ENCODE measurements at regions not wholly inside any gene's neighbourhood (a gene's known extent, or its start where the extent isn't known, plus 50 kb on each side); places are given as distances from the start of the nearest gene placed in this dataset.
"Not testable (repeated sequence)": the region's sequence is repeated elsewhere in the genome, so short reads cannot be mapped to it uniquely, and the experiment has no call there.

- DNase-seq (ENCODE audit: low read depth in 2 of 3, low spot score in 1 of 3): no peak
Observed at GRCh38 chr1:224061436-224061835, 52.5 kb upstream of the FBXO28 start.

- no peak for DNase-seq (ENCODE audit: low read depth in 2 of 3, low spot score in 1 of 3)
Observed at GRCh38 chr1:224059897-224060427, 53.9 kb upstream of the FBXO28 start.

DNA sequence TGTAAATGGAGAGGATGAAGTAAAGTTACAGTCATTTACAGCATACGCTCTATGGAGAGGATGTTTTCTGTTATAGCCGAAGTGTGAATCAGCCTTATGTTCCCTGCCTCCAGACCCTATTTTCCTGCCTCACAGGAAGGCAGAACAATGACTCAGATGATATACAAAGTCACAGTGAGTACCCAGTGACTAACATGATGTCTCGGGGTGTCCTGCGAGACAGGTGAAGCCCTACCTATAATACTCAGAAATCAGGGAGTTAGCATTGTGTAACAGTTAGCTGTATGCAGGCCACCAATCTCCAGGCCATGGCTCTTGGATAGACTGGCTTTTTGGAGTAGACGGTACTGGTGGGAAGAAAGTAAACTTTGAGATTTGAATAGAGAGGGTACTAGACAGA lies 55.6 kb upstream of the FBXO28 start:
- DNase-seq (ENCODE audit: low read depth in 2 of 3, low spot score in 1 of 3): no peak

GRCh38 chr1:224057461-224058199 lies 56.3 kb upstream of the FBXO28 start:
- no peak for DNase-seq (ENCODE audit: low read depth in 2 of 3, low spot score in 1 of 3)

GRCh38 chr1:224054611-224055010 lies 59.3 kb upstream of the FBXO28 start:
- no peak for DNase-seq (ENCODE audit: low read depth in 2 of 3, low spot score in 1 of 3)

DNA sequence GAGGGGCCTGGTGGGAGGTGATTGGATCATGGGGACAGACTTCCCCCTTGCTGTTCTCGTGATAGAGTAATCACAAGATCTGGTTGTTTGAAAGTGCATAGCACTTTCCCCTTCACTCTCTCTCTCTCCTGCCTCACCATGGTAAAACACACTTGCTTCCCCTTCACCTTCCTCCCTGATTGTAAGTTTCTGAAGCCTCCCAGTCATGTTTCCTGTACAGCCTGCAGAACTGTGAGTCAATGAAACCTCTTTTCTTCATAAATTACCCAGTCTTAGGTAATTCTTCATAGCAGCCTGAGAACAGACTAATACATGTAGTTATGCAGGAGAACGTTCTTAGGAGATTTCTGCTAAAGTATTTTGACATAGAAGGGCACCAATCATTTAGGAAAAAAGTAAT lies 59.9 kb upstream of the FBXO28 start:
- DNase-seq (ENCODE audit: low read depth in 2 of 3, low spot score in 1 of 3): no peak

DNA sequence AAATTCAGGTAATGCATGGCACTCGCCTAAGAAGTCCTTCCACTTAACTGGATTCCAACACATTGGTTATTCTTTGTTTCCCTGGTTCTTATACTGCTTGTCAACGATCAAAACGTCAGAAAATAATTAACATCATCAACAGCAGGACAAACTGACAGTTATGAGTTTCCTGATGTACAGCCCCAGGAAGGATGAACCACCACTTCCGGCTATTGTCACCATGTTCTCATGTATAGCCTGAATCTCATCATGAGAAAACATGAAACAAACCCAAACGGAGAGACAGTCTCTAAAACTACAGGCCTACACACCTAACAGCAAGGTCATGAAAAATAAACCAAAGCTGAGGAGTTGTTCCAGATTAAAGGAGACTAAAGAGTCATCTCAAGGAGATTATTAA lies 60.5 kb upstream of the FBXO28 start:
- DNase-seq (ENCODE audit: low read depth in 2 of 3, low spot score in 1 of 3): no peak

DNA sequence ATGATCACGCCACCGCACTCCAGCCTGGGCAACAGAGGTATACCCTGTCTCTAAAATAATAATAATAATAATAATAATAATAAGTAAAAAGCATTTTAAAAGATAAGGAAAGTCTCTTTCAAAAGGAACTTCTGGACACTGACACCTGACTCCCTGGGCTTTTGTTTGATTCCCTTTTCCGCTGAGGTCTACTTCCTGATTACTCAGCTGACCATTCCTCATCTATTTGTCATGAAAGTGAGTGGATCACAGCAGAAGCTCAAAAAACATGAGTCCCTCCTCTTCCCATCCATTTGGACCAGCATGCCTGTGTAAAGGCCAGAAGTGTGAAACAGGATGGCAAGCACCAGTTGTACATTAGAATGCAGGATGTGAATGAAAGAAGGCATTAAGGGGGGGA lies 61.1 kb upstream of the FBXO28 start:
- DNase-seq (ENCODE audit: low read depth in 2 of 3, low spot score in 1 of 3): no peak

DNA sequence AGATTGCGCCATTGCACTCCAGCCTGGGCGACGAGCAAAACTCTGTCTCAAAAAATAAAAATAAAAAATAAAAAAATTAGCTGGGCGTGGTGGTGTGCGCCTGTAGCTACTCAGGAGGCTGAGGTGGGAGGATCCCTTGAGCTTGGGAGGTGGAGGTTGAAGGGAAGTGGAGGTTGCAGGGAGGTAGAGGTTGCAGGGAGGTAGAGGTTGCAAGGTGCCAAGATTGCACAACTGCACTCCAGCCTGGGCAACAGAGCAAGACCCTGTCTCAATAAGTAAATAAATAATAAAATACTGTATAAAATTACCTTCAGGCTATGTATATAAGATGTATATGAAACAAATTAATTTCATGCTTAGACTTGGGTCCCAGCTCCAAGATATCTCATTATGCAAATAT lies 62.1 kb upstream of the FBXO28 start:
- not testable (repeated sequence) for DNase-seq (ENCODE audit: low read depth in 2 of 3, low spot score in 1 of 3)

GRCh38 chr1:224051086-224051406 lies 62.9 kb upstream of the FBXO28 start:
- DNase-seq (ENCODE audit: low read depth in 2 of 3, low spot score in 1 of 3): no peak

DNA sequence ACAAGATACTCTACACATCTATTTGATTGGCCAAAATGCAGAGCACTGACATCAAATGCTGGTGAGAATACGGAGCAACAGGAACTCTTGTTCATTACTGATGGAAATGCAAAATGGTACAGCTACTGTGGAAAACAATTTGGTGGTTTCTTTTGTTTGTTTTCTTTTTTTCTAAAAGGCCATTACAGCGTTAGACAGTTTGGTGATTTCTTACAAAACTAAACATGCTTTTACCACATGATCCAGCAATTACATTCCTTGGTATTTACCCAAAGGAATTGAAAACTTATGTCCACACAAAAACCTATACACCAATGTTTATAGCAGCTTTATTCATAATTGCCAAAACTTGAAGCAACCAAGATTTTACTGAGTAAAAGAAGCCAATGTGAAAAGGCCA lies 66.4 kb upstream of the FBXO28 start:
- no peak for DNase-seq (ENCODE audit: low read depth in 2 of 3, low spot score in 1 of 3)

GRCh38 chr1:224045556-224045955 lies 68.4 kb upstream of the FBXO28 start:
- DNase-seq (ENCODE audit: low read depth in 2 of 3, low spot score in 1 of 3): no peak

- no peak for DNase-seq (ENCODE audit: low read depth in 2 of 3, low spot score in 1 of 3)
Observed at GRCh38 chr1:224044420-224044819, 69.5 kb upstream of the FBXO28 start.

GRCh38 chr1:224042557-224043118 lies 71.3 kb upstream of the FBXO28 start:
- DNase-seq (ENCODE audit: low read depth in 2 of 3, low spot score in 1 of 3): no peak

- no peak for DNase-seq (ENCODE audit: low read depth in 2 of 3, low spot score in 1 of 3)
Observed at GRCh38 chr1:224041032-224041431, 72.9 kb upstream of the FBXO28 start.

GRCh38 chr1:224040423-224040822 lies 73.5 kb upstream of the FBXO28 start:
- DNase-seq (ENCODE audit: low read depth in 2 of 3, low spot score in 1 of 3): not testable (repeated sequence)

- DNase-seq (ENCODE audit: low read depth in 2 of 3, low spot score in 1 of 3): not testable (repeated sequence)
Observed at GRCh38 chr1:224040006-224040405, 73.9 kb upstream of the FBXO28 start.

- DNase-seq (ENCODE audit: low read depth in 2 of 3, low spot score in 1 of 3): not testable (repeated sequence)
Observed at GRCh38 chr1:224038832-224039231, 75.1 kb upstream of the FBXO28 start.

DNA sequence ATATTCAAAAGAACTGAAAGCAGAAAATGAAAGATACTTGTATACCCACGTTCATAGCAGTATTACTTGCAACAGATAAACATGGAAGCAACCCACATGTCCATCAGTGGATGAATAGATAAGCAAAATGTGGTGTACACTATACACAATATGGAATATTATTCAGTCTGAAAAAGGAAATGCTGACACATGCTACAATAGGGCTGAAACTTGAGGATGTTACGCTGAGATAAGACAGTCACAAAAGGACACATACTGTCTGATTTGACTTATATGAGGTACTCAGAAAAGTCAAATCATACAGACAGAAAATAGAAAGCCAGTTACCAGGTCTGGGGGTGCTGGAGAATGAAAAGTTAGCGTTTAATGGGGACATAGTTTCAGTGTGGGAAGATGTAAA lies 76.5 kb upstream of the FBXO28 start:
- DNase-seq (ENCODE audit: low read depth in 2 of 3, low spot score in 1 of 3): not testable (repeated sequence)

DNA sequence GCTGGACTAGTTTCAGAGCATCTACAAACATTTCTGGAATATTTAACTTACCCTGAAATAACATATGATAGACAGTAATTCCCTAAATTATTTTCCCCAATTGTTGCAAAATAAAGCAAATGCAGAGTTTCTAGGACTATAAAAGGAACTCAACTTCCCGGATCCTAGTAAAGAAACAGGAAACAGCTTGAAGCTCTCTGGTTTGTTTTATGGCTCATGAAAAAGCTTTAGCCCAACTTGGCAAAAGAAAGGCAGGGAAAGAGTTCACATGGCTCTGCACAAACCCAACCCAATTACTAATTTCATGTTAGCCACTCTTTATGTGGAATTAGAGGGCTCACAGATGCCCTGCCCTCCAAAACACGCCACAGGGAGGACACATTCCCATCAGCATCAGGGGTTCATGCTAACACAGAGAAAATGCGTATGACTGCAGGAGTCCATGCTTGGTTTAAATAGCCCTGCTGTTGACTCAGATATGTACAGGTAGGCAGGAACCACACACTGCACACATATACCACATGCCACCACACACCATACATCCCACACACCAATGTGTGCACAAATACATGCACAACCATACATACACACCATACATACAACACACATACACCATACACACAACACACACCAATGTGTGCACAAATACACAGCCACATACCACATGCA lies 81.2 kb upstream of the FBXO28 start:
- not testable (repeated sequence) for DNase-seq (ENCODE audit: low read depth in 2 of 3, low spot score in 1 of 3)

- not testable (repeated sequence) for DNase-seq (ENCODE audit: low read depth in 2 of 3, low spot score in 1 of 3)
Observed at GRCh38 chr1:224031986-224032385, 81.9 kb upstream of the FBXO28 start.

- DNase-seq (ENCODE audit: low read depth in 2 of 3, low spot score in 1 of 3): not testable (repeated sequence)
Observed at GRCh38 chr1:224030257-224030656, 83.7 kb upstream of the FBXO28 start.

Measured in stimulated activated CD4-positive, alpha-beta T cell treated with anti-CD3 and anti-CD28 coated beads, Interleukin-12 subunit alpha, Interleukin-12 subunit beta, amount 100 ng/mL, for 48 hours (primary cell).